MM.1S (cell line): ENCODE measurements at regions not wholly inside any gene's neighbourhood (a gene's known extent, or its start where the extent isn't known, plus 50 kb on each side); places are given as distances from the start of the nearest gene placed in this dataset.

ENCODE experiments used
- EZH2 ChIP-seq: fragments of 300-600 bp; sonication (generic); optimal IDR thresholded peaks from 2 replicates; pipeline ENCODE3; 2017; ENCODE audit warnings: low read depth, mild to moderate bottlenecking, antibody characterized with exemption, low read length, mixed read lengths
- EZH2phosphoT487 ChIP-seq: fragments of 300-600 bp; sonication (generic); IDR thresholded peaks from 2 replicates; pipeline ENCODE4 v1.6.1; 2018; ENCODE audit warnings: antibody characterized with exemption, low read length
- TF ChIP-seq, protein P1 (sequence below): fragments of 300-600 bp; sonication (generic); IDR thresholded peaks from 2 replicates; pipeline ENCODE4 v1.5.1; 2016; ENCODE audit warnings: antibody characterized with exemption, low read length, mixed read lengths

DNA sequence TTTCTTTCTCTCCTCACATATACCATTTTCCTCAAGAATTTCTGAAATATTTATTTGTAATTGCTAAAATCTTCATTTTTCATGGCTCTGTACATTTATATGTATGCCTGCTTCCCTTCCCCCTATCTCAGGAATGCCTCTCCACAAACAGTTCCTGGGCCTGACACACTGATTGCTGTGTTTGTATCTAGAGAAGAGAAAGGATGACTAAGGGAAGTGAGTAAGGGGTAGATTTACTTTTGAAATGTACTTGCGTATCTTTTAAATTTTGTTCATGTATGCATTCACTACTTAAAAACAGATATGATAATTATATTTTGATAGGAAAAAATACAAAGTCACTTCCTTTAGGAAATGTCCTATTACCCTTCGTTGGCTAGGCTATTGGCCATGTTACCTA lies 790.8 kb downstream of the PCDH18 start:
- TF ChIP-seq, protein P1, sequence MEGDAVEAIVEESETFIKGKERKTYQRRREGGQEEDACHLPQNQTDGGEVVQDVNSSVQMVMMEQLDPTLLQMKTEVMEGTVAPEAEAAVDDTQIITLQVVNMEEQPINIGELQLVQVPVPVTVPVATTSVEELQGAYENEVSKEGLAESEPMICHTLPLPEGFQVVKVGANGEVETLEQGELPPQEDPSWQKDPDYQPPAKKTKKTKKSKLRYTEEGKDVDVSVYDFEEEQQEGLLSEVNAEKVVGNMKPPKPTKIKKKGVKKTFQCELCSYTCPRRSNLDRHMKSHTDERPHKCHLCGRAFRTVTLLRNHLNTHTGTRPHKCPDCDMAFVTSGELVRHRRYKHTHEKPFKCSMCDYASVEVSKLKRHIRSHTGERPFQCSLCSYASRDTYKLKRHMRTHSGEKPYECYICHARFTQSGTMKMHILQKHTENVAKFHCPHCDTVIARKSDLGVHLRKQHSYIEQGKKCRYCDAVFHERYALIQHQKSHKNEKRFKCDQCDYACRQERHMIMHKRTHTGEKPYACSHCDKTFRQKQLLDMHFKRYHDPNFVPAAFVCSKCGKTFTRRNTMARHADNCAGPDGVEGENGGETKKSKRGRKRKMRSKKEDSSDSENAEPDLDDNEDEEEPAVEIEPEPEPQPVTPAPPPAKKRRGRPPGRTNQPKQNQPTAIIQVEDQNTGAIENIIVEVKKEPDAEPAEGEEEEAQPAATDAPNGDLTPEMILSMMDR: no peak
- TF ChIP-seq EZH2phosphoT487 (no peak), EZH2 (no peak)
